ENCODE measurements at regions not wholly inside any gene's neighbourhood (a gene's known extent, or its start where the extent isn't known, plus 50 kb on each side); places are given as distances from the start of the nearest gene placed in this dataset.
A peak's percentile ranks its signal among the peaks of the same experiment; 100 is the strongest.

GRCh38 chr11:116415095-116415494, 357.7 kb downstream of the BUD13 start:
- no peak for DNase-seq (ENCODE audit: low read depth, low spot score)

GRCh38 chr11:116414357-116414880, 358.4 kb downstream of the BUD13 start:
- no peak for DNase-seq (ENCODE audit: low read depth, low spot score)

GRCh38 chr11:116413301-116414242, 359.2 kb downstream of the BUD13 start:
- DNase-seq (ENCODE audit: low read depth, low spot score), result peak; percentile 86

- no peak for DNase-seq (ENCODE audit: low read depth, low spot score)
These were observed 360.5 kb downstream of the BUD13 start for GRCh38 chr11:116412118-116412889.

GRCh38 chr11:116409238-116409637, 363.5 kb downstream of the BUD13 start:
- no peak for DNase-seq (ENCODE audit: low read depth, low spot score)

- DNase-seq (ENCODE audit: low read depth, low spot score), result no peak
These were observed 366.7 kb downstream of the BUD13 start for GRCh38 chr11:116406042-116406441.

GRCh38 chr11:116404462-116404798, 368.4 kb downstream of the BUD13 start:
- DNase-seq (ENCODE audit: low read depth, low spot score), result no peak

GRCh38 chr11:116403794-116404461, 368.9 kb downstream of the BUD13 start:
- no peak for DNase-seq (ENCODE audit: low read depth, low spot score)

- no peak for DNase-seq (ENCODE audit: low read depth, low spot score)
These were observed 372.7 kb downstream of the BUD13 start for GRCh38 chr11:116400081-116400480.

- DNase-seq (ENCODE audit: low read depth, low spot score), result no peak
These were observed 375.1 kb downstream of the BUD13 start for GRCh38 chr11:116397602-116398084.

GRCh38 chr11:116396331-116396730, 376.5 kb downstream of the BUD13 start:
- DNase-seq (ENCODE audit: low read depth, low spot score), result no peak

- peak; percentile 24 for DNase-seq (ENCODE audit: low read depth, low spot score)
These were observed 378.8 kb downstream of the BUD13 start for GRCh38 chr11:116394022-116394421.

- no peak for DNase-seq (ENCODE audit: low read depth, low spot score)
These were observed 381.8 kb downstream of the BUD13 start for GRCh38 chr11:116390963-116391362.

- DNase-seq (ENCODE audit: low read depth, low spot score), result no peak
These were observed 384.6 kb downstream of the BUD13 start for GRCh38 chr11:116388146-116388545.

GRCh38 chr11:116387641-116388040, 385.1 kb downstream of the BUD13 start:
- no peak for DNase-seq (ENCODE audit: low read depth, low spot score)

- no peak for DNase-seq (ENCODE audit: low read depth, low spot score)
These were observed 386.6 kb downstream of the BUD13 start for GRCh38 chr11:116386118-116386699.

- no peak for DNase-seq (ENCODE audit: low read depth, low spot score)
These were observed 387.9 kb downstream of the BUD13 start for GRCh38 chr11:116384876-116385275.

GRCh38 chr11:116384407-116384806, 388.4 kb downstream of the BUD13 start:
- peak; percentile 88 for DNase-seq (ENCODE audit: low read depth, low spot score)

- DNase-seq (ENCODE audit: low read depth, low spot score), result peak; percentile 40
These were observed 393.5 kb downstream of the BUD13 start for GRCh38 chr11:116379185-116379828.

- no peak for DNase-seq (ENCODE audit: low read depth, low spot score)
These were observed 396.2 kb downstream of the BUD13 start for GRCh38 chr11:116376547-116376946.

GRCh38 chr11:116376054-116376453, 396.7 kb downstream of the BUD13 start:
- DNase-seq (ENCODE audit: low read depth, low spot score), result no peak
